ENCODE measurements at regions not wholly inside any gene's neighbourhood (a gene's known extent, or its start where the extent isn't known, plus 50 kb on each side); places are given as distances from the start of the nearest gene placed in this dataset.

GRCh38 chr17:73724990-73725389, 80.7 kb upstream of the SDK2 start:
- DNase-seq: no peak

GRCh38 chr17:73725794-73726515, 81.7 kb upstream of the SDK2 start:
- no peak for DNase-seq

GRCh38 chr17:73727941-73728340, 83.7 kb upstream of the SDK2 start:
- no peak for DNase-seq

DNA sequence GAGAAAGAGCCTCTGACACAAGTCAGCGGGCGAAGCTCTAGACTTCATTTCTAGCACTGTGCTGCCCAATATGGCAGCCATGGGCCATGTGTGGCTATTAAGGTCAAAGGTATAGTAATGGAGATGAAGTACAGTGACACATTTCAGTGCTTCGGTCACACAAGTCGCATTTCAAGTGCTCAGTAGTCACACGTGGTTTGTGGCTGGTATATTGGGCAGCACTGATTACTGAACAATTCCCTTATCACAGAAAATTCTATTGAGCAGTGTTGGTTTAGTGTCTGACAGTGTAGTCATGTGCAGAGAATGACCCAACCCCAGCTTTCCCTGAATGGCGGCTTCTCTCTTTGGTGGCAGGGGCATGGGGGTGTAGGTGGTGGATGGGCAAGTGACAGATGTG, 84.9 kb upstream of the SDK2 start:
- no peak for DNase-seq

GRCh38 chr17:73731733-73732132, 87.5 kb upstream of the SDK2 start:
- no peak for DNase-seq

GRCh38 chr17:73733517-73733916, 89.3 kb upstream of the SDK2 start:
- DNase-seq: no peak

DNA sequence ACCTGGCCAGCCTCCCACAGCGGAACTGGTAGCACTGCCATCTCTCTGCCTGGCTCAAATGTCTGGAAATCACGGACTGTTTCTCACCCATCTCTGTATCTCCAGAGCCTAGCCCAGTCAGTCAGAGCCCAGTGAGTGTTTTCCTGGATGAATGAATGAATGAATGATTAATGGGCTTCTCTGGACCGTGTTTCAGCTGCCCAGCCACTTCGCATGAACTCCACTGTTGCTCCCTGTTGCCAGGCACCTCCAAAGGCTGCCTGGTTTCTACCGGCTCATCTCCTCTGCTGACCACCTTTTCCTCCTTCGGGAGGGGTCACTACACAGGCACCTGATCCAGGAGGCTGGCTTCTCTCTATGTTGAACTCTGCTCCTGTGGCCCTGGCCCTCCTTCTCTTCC, 91.0 kb upstream of the SDK2 start:
- DNase-seq: no peak

- DNase-seq: no peak
Observed at GRCh38 chr17:73738751-73739575, 94.7 kb upstream of the SDK2 start.

DNA sequence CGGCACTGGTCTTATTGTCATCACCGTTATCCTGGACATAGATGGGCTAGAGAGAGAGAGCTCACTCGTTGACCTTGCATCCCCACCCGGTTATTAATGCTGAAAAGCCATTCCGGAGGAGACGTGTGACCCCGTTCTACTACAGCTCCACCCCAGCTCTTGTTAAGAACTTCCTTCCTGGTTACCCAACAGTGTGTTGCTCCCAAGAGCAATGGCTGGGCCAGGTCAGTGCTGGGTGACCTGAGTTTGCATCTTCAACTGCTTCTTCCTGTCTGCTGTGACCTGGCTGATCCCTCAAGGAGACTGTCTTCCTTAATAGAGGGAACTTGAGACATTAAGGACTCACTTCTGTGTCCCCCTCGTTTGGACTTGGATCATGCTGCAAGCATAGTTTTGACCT, 96.1 kb upstream of the SDK2 start:
- DNase-seq: no peak

- no peak for DNase-seq
Observed at GRCh38 chr17:73742948-73743381, 98.7 kb upstream of the SDK2 start.

DNA sequence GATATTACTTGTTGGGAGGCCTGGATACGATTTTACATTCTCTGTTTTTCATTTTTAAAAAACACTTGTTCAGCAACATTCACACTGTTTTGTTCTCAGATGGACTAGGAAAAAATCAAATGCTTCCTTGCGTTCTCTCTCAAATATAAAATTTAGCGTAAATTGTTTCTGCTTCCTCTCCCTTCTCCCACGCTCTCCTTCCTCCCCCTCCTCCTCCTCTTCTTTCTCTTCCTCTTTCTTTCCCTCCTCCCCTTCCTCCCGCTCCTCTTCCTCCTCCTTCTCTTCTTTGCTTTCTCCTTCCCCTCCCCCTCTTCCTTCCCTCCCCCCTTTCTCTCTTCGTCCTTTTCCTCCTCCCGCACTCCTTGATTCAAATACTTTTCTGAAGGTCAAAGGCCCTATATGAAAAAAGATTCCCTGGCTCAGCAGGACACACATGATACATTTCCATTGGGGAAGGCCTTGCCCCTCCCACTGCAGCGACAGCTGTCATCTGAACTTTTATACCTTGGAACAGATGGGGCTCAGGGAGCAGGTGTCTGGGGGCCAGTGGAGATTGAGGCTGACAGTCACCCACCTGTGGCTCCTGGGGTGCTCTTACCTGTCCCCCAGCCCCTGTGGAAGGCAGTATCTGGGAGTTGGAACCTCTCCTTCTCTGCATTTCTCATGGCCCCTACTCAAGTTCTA, 99.4 kb upstream of the SDK2 start:
- no peak for DNase-seq

GRCh38 chr17:73744411-73744810, 100.2 kb upstream of the SDK2 start:
- DNase-seq: no peak

DNA sequence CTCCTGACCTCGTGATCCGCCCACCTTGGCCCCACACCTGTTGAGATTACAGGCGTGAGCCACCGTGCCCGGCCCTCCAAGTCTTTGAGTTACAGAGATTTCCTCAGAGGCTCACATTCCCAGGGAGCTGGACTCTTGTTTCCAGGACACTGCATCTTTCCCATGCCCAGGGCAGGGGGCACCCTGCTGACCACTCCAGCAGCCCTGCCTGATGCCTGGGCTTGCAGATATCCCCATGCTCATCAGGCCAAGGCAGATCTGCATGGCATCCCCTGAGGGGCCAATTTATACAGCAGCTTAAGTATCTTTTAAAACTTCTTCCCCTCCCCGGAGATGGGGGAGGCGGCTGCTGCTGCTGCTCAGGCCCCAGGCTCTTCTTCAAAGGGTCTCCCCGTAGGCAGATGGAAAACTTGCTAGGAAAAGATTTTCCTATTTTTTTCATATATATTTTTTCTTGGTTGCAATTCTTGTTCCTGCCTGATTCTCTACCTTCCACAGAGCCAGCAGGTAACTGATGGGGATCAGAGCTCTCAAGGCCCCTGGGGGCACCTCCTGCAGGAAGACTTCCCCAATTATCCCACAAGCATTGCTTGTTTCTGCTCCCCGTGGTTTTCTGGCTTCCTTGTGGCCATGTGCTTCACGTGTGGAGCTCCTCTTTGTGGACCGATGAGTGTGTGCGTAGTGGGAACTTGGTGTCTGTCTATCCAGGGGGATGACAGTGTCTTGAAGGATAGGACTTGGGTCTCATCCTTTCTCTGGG, 102.2 kb upstream of the SDK2 start:
- no peak for DNase-seq

GRCh38 chr17:73747221-73748002, 103.2 kb upstream of the SDK2 start:
- DNase-seq: no peak

DNA sequence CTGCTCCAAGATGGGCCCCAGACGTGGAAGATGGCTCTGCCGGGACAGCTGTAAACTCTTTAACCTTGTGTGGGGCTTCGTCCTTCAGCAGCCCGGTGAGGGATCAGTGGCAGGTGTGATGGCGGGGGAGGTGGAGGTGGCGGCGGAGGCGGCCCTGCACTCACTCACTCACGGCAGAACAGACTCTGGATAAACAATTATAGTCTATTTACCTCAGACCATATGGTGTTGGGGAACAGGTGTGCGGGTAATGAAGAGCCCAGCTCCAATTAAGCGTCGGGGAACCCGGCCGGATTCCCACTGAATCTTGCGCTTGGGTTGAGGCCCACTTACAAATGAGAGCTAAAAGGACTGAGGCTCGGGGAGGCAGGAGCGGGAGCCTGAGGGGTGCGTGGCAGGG, 104.3 kb upstream of the SDK2 start:
- DNase-seq: no peak

- no peak for DNase-seq
Observed at GRCh38 chr17:73749337-73749823, 105.1 kb upstream of the SDK2 start.

DNA sequence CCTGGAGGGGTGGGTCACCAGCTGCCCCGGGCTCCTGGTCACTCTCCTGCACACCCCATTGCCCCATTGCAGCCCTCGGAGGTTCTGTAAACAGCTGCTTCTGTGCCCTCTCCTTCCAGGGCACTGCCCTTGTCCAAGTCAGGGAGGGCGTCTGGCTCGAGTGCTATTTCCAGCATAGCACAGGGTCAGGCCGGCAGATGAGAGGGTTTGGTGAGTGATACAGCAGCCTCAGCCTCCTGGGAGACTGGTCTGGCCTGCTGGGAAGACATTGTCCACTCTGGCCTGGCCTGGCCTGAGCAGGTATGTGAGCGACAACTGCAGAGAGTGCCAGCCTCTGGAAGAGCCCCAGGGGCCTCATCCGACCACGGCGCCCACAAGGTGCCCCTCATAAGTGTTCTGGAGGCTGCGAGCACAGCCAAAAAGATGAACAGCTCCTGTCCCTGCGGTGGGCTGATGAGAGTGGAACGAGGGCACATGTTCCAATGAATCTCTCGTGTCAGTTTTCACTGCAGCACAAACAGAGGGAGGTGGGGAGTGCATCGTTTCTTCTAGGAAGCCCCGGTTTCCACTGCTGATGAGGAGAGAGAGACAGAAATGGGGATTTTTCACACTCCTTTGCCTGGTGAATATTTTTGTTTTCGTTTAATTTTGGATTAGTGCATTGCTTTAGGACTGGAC, 105.8 kb upstream of the SDK2 start:
- no peak for DNase-seq

GRCh38 chr17:73750975-73751374, 106.7 kb upstream of the SDK2 start:
- DNase-seq: no peak

DNA sequence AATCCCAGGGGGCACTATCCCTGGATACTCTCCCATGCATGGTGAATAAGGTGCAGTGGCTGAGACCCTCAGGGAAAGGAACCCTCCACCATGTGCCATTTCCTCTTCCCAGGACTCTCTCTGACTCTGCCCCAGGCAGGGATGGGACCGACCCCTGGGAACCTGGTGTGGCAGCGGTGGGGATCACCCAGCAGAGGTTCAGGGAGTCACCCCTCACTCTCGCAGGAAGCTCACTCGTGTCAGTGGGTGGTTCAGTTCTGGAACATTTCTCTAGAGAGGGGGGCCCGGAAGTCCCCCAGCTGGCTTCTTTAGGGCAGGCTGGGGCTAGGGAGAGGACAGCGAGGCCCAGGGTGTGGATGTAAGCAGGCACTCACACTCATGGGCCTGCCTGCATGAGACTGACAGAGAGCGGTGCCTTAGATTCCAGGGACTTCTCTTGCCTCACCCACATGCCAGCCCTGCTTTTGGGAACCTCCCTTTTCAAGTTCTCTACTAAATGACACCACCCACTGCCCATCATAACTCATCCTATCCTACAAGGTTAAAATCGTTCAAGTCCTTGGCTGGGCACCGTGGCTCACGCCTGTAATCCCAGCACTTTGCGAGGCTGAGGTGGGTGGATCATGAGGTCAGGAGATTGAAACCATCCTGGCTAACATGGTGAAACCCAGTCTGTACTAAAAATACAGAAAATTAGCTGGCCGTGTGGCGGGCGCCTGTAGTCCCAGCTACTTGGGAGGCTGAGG, 109.7 kb upstream of the SDK2 start:
- no peak for DNase-seq

GRCh38 chr17:73754886-73755400, 110.7 kb upstream of the SDK2 start:
- DNase-seq: no peak

Data from stimulated activated CD4-positive, alpha-beta T cell treated with anti-CD3 and anti-CD28 coated beads, Interleukin-1b, Interleukin-23, amount 100 ng/mL, for 48 hours (primary cell).